ENCODE measurements at regions not wholly inside any gene's neighbourhood (a gene's known extent, or its start where the extent isn't known, plus 50 kb on each side); places are given as distances from the start of the nearest gene placed in this dataset.

- H3K4me3 ChIP-seq (ENCODE audit: low read depth, low read length): no peak overlapping the region
- no peak for TF ChIP-seq CTCF (IDR thresholded peaks at IDR 0.05; ENCODE audit: low read depth, low read length, missing control alignments)
- in situ Hi-C loops (cut with HindIII; ENCODE audit: low sequenced_read_pairs): no loop called here
- no peak for DNase-seq (ENCODE audit: low read depth)
These were observed 129.7 kb downstream of the KCNJ2 start for GRCh38 chr17:70298929-70299531.

GRCh38 chr17:70307430-70308225, 138.3 kb downstream of the KCNJ2 start:
- in situ Hi-C loops (cut with HindIII; ENCODE audit: low sequenced_read_pairs): no loop called here
- DNase-seq (ENCODE audit: low read depth): peak; percentile 79
- TF ChIP-seq CTCF (IDR thresholded peaks at IDR 0.05; ENCODE audit: low read depth, low read length, missing control alignments): no peak

GRCh38 chr17:70308618-70309017, 139.3 kb downstream of the KCNJ2 start:
- in situ Hi-C loops (cut with HindIII; ENCODE audit: low sequenced_read_pairs): no loop called here
- no peak for TF ChIP-seq CTCF (IDR thresholded peaks at IDR 0.05; ENCODE audit: low read depth, low read length, missing control alignments)
- no peak overlapping the region for H3K4me3 ChIP-seq (ENCODE audit: low read depth, low read length)
- no peak for DNase-seq (ENCODE audit: low read depth)

More at GRCh38 chr17:70307430-70308225, 138.3 kb downstream of the KCNJ2 start:
- H3K4me3 ChIP-seq (ENCODE audit: low read depth, low read length): no peak overlapping the region

- peak; percentile 80 for DNase-seq (ENCODE audit: low read depth)
- no peak overlapping the region for H3K4me3 ChIP-seq (ENCODE audit: low read depth, low read length)
- in situ Hi-C loops (cut with HindIII; ENCODE audit: low sequenced_read_pairs): no loop called here
- no peak for TF ChIP-seq CTCF (IDR thresholded peaks at IDR 0.05; ENCODE audit: low read depth, low read length, missing control alignments)
These were observed 140.9 kb downstream of the KCNJ2 start for GRCh38 chr17:70310221-70310672.

- no peak for TF ChIP-seq CTCF (IDR thresholded peaks at IDR 0.05; ENCODE audit: low read depth, low read length, missing control alignments)
- peak; percentile 66 for DNase-seq (ENCODE audit: low read depth)
- in situ Hi-C loops (cut with HindIII; ENCODE audit: low sequenced_read_pairs): no loop called here
- no peak overlapping the region for H3K4me3 ChIP-seq (ENCODE audit: low read depth, low read length)
These were observed 143.9 kb downstream of the KCNJ2 start for GRCh38 chr17:70313086-70313852.

GRCh38 chr17:70314096-70314495, 144.8 kb downstream of the KCNJ2 start:
- no peak for TF ChIP-seq CTCF (IDR thresholded peaks at IDR 0.05; ENCODE audit: low read depth, low read length, missing control alignments)
- in situ Hi-C loops (cut with HindIII; ENCODE audit: low sequenced_read_pairs): no loop called here
- no peak overlapping the region for H3K4me3 ChIP-seq (ENCODE audit: low read depth, low read length)
- DNase-seq (ENCODE audit: low read depth): peak; percentile 39

Data from astrocyte of the cerebellum (primary cell).